OCI-LY7 (cell line): ENCODE measurements at regions not wholly inside any gene's neighbourhood (a gene's known extent, or its start where the extent isn't known, plus 50 kb on each side); places are given as distances from the start of the nearest gene placed in this dataset.

ENCODE experiments used
- BruUV-seq: library from RNA; stranded (reverse); fragments of 400-500 nt; replicated peaks from 2 replicates; lab custom pipeline; 2021; lab: Mats Ljungman, UMichigan
- CTCF ChIA-PET: fragments of 300-600 bp; sonication (Branson Sonifier 250); formaldehyde crosslinking; loops from one replicate; lab custom pipeline; 2022; ENCODE audit warnings: antibody characterized with exemption; ENCODE audit not compliant: unreplicated experiment; lab: Charles Lee
- POLR2A ChIA-PET: fragments of 300-600 bp; sonication (Branson Sonifier 250); formaldehyde crosslinking; loops from one replicate; lab custom pipeline; 2022; ENCODE audit warnings: antibody characterized with exemption; lab: Charles Lee
- DNase-seq: peaks from one replicate; pipeline ENCODE4 v3.0.0-alpha.2; 2015; ENCODE audit warnings: low spot score
- H2AFZ ChIP-seq: fragments of 200-600 bp; sonication (generic), shearing (Covaris generic); 2 replicates; pipeline ENCODE4 v1.6.1; 2014; ENCODE audit warnings: mild to moderate bottlenecking, antibody characterized with exemption, low read length, moderate library complexity
- H3K27ac ChIP-seq: fragments of 200-600 bp; sonication (generic); 2 replicates; pipeline ENCODE4 v1.5.1; 2014; ENCODE audit warnings: mixed run types, low read depth, mild to moderate bottlenecking, moderate library complexity, low read length, inconsistent platforms; ENCODE audit not compliant: poor library complexity, severe bottlenecking
- H3K36me3 ChIP-seq: fragments of 200-600 bp; sonication (generic); 2 replicates; pipeline ENCODE4 v1.6.1; 2014; ENCODE audit warnings: mild to moderate bottlenecking, antibody characterized with exemption, low read length, moderate library complexity, mixed read lengths; ENCODE audit not compliant: insufficient read depth
- H3K4me1 ChIP-seq: fragments of 200-600 bp; sonication (generic); 2 replicates; pipeline ENCODE4 v1.5.1; 2014; ENCODE audit warnings: mild to moderate bottlenecking, low read length; ENCODE audit not compliant: insufficient read depth, poor library complexity, severe bottlenecking
- H3K4me2 ChIP-seq: fragments of 200-600 bp; sonication (generic); 2 replicates; pipeline ENCODE4 v1.6.1; 2014; ENCODE audit warnings: mild to moderate bottlenecking, low read length
- H3K4me3 ChIP-seq: fragments of 200-600 bp; sonication (generic); 2 replicates; pipeline ENCODE4 v1.5.1; 2014; ENCODE audit warnings: mild to moderate bottlenecking, low read depth, low read length; ENCODE audit not compliant: poor library complexity, severe bottlenecking
- H3K79me2 ChIP-seq: fragments of 200-600 bp; sonication (generic); 2 replicates; pipeline ENCODE4 v1.6.1; 2016; ENCODE audit warnings: low read depth, mild to moderate bottlenecking, low read length, moderate library complexity, mixed read lengths; ENCODE audit not compliant: insufficient read depth
- H3K9me2 ChIP-seq: fragments of 200-600 bp; sonication (generic); 2 replicates; pipeline ENCODE4 v1.6.1; 2016; ENCODE audit warnings: mild to moderate bottlenecking, low read length, mixed read lengths; ENCODE audit not compliant: insufficient read depth
- H3K9me3 ChIP-seq: fragments of 200-600 bp; sonication (generic); 2 replicates; pipeline ENCODE4 v1.6.1; 2014; ENCODE audit warnings: mild to moderate bottlenecking, mixed run types, low read length, mixed read lengths
- H4K20me1 ChIP-seq: fragments of 200-600 bp; sonication (generic); 2 replicates; pipeline ENCODE4 v1.6.1; 2014; ENCODE audit warnings: mild to moderate bottlenecking, antibody characterized with exemption, low read length, moderate library complexity, mixed read lengths; ENCODE audit not compliant: insufficient read depth
- CTCF ChIP-seq: fragments of 200-600 bp; sonication (generic); conservative IDR thresholded peaks from 2 replicates; pipeline ENCODE4 v1.5.1; 2014; ENCODE audit warnings: mild to moderate bottlenecking, antibody characterized with exemption, low read length, moderate library complexity, mixed read lengths
- EZH2phosphoT487 ChIP-seq: fragments of 200-600 bp; sonication (generic); IDR thresholded peaks from 2 replicates; pipeline ENCODE4 v1.6.1; 2018; ENCODE audit warnings: low read depth, borderline replicate concordance, mild to moderate bottlenecking, mixed run types, antibody characterized with exemption, low read length, moderate library complexity, mixed read lengths
- intact Hi-C: fragments of 100-400 bp; cut with micrococcal nuclease; formaldehyde crosslinking; loops from one replicate; pipeline ENCODE4 v1.10.0; 2022; ENCODE audit not compliant: unreplicated experiment

- POLR2A ChIA-PET, result interaction anchor here (3.7 kb wide), 1 partner anchor 35 kb away, joined by 17 read pairs; no protein-coding TSS in a partner anchor
- Histone ChIP-seq H3K9me2 (no peaks in the 10 kb centered on the region), H3K79me2 (no peaks in the 10 kb centered on the region), H2AFZ (no peak overlapping the region), H3K9me3 (no peaks in the 10 kb centered on the region), H3K4me3 (no peak overlapping the region), H3K4me1 (peaks cover 27% of the 10 kb centered on the region), H3K27ac (no peak overlapping the region), H3K4me2 (peak overlapping the region; percentile 42), H4K20me1 (no peaks in the 10 kb centered on the region), H3K36me3 (no peaks in the 10 kb centered on the region)
- no TSS peak for BruUV-seq
- intact Hi-C loops, result no loop called here
- no peak for DNase-seq
- CTCF ChIA-PET, result interaction anchor here (0.7 kb wide), 1 partner anchor 869 kb away, joined by 3 read pairs; no protein-coding TSS in a partner anchor
- no peak for TF ChIP-seq EZH2phosphoT487
- TF ChIP-seq CTCF, result no peak
Measured at GRCh38 chr17:71986886-71987285, 133.9 kb upstream of the SOX9 start.

- Histone ChIP-seq H2AFZ (no peak overlapping the region; the same call in 1 of the 2 replicates), H4K20me1 (no peaks in the 10 kb centered on the region), H3K36me3 (no peaks in the 10 kb centered on the region), H3K9me2 (no peaks in the 10 kb centered on the region), H3K4me3 (no peak overlapping the region), H3K4me2 (peak overlapping the region; percentile 42), H3K9me3 (no peaks in the 10 kb centered on the region), H3K79me2 (no peaks in the 10 kb centered on the region), H3K27ac (no peak overlapping the region), H3K4me1 (peaks cover 27% of the 10 kb centered on the region)
- CTCF ChIA-PET, result interaction anchor here (0.7 kb wide), 1 partner anchor 870 kb away, joined by 3 read pairs; no protein-coding TSS in a partner anchor
- no peak for TF ChIP-seq EZH2phosphoT487
- no peak for TF ChIP-seq CTCF
- BruUV-seq, result no TSS peak
- POLR2A ChIA-PET, result interaction anchor here (0.8 to 3.7 kb wide), 3 partner anchors 12 to 35 kb away, joined by 3 to 17 read pairs (median 4); no protein-coding TSS in a partner anchor
- intact Hi-C loops, result no loop called here
- peak; percentile 55 for DNase-seq
Measured at GRCh38 chr17:71987634-71988033, 133.2 kb upstream of the SOX9 start.

- no peak overlapping the region for H3K4me2 ChIP-seq
- no peak for TF ChIP-seq EZH2phosphoT487
- no peak for TF ChIP-seq CTCF
- peak overlapping the region; percentile 14; the same call in 1 of the 2 replicates for H2AFZ ChIP-seq
- no TSS peak for BruUV-seq
- peaks cover 27% of the 10 kb centered on the region for H3K4me1 ChIP-seq
- CTCF ChIA-PET, result no interaction called here
- no peaks in the 10 kb centered on the region for H3K36me3 ChIP-seq
- H3K27ac ChIP-seq, result no peak overlapping the region
- H3K9me3 ChIP-seq, result no peaks in the 10 kb centered on the region
- intact Hi-C loops, result no loop called here
- no peak for DNase-seq
- H3K79me2 ChIP-seq, result no peaks in the 10 kb centered on the region
- H3K9me2 ChIP-seq, result no peaks in the 10 kb centered on the region
- no peak overlapping the region for H3K4me3 ChIP-seq
- POLR2A ChIA-PET, result interaction anchor here (0.6 to 3.7 kb wide), 5 partner anchors 13 to 1404 kb away, joined by 3 to 17 read pairs (median 4); no protein-coding TSS in a partner anchor
- H4K20me1 ChIP-seq, result no peaks in the 10 kb centered on the region
Measured at GRCh38 chr17:71989117-71989516, 131.7 kb upstream of the SOX9 start.
